Muscle of back (tissue), 3 donors: ENCODE measurements at regions not wholly inside any gene's neighbourhood (a gene's known extent, or its start where the extent isn't known, plus 50 kb on each side); places are given as distances from the start of the nearest gene placed in this dataset.
"Not testable (repeated sequence)": the region's sequence is repeated elsewhere in the genome, so short reads cannot be mapped to it uniquely, and the experiment has no call there.

ENCODE experiments used
- DNase-seq, 3 donors: peaks; one replicate each; pipeline versions ENCODE4 v3.0.0 to v3.0.0-alpha.2; 2013

GRCh38 chr12:47410383-47410782 lies 295.4 kb downstream of the RPAP3 start:
- no peak for DNase-seq

DNA sequence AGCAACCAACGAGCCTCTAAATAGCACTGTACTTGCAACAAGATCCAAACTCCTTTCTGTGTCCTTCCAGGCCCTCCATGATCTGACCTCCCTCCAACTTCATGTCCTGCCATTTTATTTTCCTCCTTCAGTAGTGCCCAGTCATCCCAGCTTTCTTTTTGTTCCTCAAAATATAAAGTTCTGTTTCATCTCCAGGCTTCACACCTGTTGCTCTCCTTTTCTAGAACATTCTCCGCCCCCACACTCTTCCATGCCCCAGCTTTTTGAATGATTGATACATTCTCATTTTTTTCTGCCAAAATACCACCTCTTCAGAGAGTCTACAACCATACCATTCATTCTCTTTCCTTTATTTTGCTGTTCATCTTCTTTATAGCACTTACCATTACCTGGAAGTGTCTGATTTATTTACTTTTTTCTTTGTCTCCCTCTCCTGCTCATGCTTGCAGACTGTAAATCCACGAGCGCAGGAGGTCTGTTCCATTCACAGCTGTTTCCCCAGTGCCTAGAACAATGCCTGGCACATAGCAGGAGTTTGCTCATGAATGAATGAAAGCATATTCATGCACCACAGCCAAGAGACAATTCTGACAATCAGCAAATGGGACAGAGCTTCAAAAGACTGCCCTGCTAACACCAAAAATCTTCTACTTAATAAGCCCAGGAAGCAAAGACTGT lies 296.4 kb downstream of the RPAP3 start:
- DNase-seq: no peak

DNA sequence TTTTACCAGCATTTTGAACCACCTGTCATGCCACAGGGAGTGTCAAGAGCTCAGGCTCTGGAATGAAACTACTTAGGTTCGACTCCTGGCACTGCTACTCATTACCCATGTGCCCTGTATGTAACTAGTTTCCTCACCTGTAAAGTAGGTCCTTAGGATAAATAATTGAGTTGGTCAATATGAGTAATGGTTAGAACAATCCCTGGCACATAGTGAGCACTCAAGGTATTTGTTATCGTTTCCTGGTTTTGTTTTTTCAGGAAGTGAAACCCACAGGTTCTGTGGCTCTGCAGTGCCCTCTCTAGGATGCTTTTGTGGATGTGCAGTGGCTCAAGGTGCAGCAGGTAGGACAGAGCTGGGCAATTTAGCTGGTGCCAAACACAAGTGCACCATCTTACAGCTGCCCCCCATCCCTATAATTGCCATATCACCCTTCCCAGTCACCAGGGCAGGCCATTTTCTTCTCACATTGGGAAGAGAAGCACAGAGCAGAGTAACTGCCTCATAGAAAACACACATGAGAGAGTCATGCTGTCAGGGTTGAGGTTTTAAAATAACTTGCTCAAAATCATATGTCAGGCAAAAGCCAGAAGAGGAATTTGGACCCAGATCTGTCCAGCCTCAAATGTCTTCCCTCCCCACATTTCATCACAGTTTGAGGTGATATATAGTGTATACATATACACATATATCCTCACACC lies 297.5 kb downstream of the RPAP3 start:
- DNase-seq: no peak

GRCh38 chr12:47407463-47408129 lies 298.2 kb downstream of the RPAP3 start:
- no peak for DNase-seq

- DNase-seq: no peak
Observed at GRCh38 chr12:47403681-47404080, 302.1 kb downstream of the RPAP3 start.

- DNase-seq: not testable (repeated sequence)
Observed at GRCh38 chr12:47401196-47401595, 304.6 kb downstream of the RPAP3 start.

DNA sequence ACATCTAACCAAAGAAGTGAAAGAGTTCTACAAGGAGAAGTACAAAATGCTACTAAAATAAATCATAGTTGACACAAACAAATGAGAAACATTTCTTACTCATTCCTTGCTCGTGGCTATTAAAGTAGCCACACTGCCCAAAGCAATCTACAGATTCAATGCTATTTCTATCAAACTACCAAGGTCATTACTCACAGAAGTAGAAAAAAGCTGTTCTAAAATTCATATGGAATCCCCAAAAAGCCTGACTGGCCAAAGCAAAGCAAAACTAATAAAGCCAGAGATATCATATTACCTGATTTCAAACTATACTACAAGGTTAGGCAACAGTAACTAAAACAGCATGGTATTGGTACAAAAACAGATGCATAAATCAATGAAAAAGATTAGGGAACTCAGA lies 305.6 kb downstream of the RPAP3 start:
- no peak for DNase-seq

- no peak for DNase-seq
Observed at GRCh38 chr12:47397664-47398281, 308.1 kb downstream of the RPAP3 start.

- DNase-seq: no peak
Observed at GRCh38 chr12:47396902-47397663, 308.7 kb downstream of the RPAP3 start.

GRCh38 chr12:47394070-47394469 lies 311.8 kb downstream of the RPAP3 start:
- no peak for DNase-seq

- no peak for DNase-seq
Observed at GRCh38 chr12:47393403-47393790, 312.4 kb downstream of the RPAP3 start.

DNA sequence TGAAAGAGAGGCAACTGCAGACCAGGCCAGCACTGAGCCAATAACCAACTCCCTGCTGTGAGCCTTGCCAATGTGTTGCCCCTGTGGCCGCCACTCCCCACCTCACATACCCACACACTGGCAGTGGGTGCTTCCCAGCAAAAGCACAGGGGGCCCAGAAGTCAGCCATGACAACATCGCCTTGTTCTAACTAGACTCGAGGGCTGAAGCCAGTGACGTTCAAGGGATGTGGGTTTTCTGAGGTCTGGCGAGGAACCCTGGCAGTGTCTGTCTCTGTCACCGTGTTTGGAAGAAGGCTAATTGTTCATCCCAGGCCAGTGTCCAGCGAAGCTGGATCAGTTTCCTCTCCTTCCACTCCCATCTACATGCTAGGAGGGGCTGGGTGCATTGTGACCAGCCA lies 311.8 kb upstream of the AMIGO2 start:
- no peak for DNase-seq

- DNase-seq: no peak
Observed at GRCh38 chr12:47388712-47389111, 309.0 kb upstream of the AMIGO2 start.

DNA sequence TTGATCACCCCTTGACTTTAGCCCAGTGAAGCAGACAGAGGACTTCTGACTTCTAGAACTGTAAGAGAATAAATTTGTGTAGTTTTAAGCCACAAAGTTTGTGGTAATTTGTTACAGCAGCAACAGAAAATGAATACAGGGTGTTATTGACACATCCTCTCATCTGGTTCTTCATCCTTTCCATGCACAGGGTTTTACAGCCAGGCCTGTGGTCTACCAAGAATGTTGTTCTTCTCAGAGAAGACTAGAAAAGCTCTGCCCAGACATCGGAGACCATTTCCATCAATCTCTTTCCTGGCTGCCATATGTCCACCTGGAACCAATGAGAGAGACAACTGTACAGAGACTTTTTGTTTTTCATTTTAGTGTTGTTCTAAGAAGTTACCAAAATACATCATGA lies 308.2 kb upstream of the AMIGO2 start:
- no peak for DNase-seq

GRCh38 chr12:47385653-47386052 lies 305.9 kb upstream of the AMIGO2 start:
- DNase-seq: no peak

- peak in 1 of 3 donors; percentile 10 for DNase-seq
Observed at GRCh38 chr12:47383942-47384341, 304.2 kb upstream of the AMIGO2 start.

DNA sequence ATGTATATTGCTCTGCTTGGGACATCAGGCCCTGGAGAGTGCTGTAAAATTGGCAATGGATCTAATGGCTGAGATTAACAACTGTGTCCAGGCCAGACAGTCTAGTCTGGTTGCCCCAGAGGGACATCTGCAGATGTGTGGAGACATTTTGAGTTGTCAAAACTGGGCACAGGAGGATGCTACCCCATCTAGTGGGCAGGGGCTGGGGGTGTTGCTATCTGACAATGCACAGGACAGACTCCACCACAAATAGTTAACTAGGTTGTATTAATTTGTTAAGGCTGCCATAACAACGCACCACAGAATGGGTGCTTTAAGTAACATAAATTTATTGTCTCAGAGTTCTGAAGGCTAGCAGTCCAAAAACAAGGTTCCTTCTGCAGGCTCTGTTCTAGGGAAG lies 302.5 kb upstream of the AMIGO2 start:
- no peak for DNase-seq

DNA sequence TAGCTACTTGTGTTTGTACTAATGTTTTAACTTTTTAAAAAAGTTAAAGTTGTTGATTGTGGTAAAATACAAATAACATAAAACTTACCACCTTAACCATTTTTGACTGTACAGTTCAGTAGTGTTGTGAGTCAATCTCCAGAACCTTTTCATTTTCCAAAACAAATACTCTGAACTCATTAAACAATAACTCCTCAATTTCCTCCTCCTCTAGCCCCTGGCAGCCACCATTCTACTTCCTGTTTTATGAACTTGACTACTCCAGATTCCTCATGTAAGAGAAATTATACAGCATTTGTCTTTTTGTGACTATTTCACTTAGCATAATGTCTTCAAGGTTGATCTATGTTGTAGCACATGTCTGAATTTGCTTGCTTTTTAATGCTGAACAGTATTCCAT lies 299.1 kb upstream of the AMIGO2 start:
- DNase-seq: no peak

DNA sequence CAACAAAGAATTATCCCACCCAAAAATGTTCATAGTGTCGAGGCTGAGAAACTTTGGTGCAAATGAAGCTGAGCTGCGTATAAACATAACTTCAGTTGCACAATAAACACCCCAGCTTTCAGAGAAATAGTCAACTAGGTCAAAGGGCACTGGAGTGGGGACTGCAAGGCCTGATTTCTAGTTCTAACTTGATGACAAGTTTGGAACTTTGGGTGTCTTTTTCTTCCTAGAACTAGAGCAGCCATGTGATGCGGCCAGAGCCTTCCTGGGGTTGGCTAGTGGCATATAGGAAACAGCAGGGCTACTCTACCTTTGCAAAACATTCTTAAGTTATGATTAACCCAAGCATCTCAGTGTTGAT lies 298.4 kb upstream of the AMIGO2 start:
- DNase-seq: no peak

GRCh38 chr12:47377414-47378221 lies 297.9 kb upstream of the AMIGO2 start:
- DNase-seq: peak; percentile 63 to 90 (median 90)

GRCh38 chr12:47376927-47377326 lies 297.2 kb upstream of the AMIGO2 start:
- no peak for DNase-seq
